SK-MEL-5 (cell line): ENCODE measurements at regions not wholly inside any gene's neighbourhood (a gene's known extent, or its start where the extent isn't known, plus 50 kb on each side); places are given as distances from the start of the nearest gene placed in this dataset.

Experiments
- DNase-seq: peaks from one replicate; pipeline ENCODE4 v3.0.0-alpha.2; 2016; ENCODE audit warnings: low read depth, low spot score
- in situ Hi-C: cut with HindIII; loops from 2 replicates; pipeline ENCODE4 v1.10.0; 2016; ENCODE audit warnings: low sequenced_read_pairs, high pct_unique_total_duplicates, low pct_unique_long_range_greater_than_20kb

GRCh38 chr5:104789366-104789765 is 1226.8 kb upstream of the NUDT12 start:
- in situ Hi-C loops: no loop called here
- no peak for DNase-seq

- in situ Hi-C loops: no loop called here
- DNase-seq: no peak
These were observed 1222.5 kb upstream of the NUDT12 start for GRCh38 chr5:104785097-104785496.

GRCh38 chr5:104774372-104774771 is 1211.8 kb upstream of the NUDT12 start:
- no peak for DNase-seq
- in situ Hi-C loops: no loop called here

GRCh38 chr5:104764197-104764596 is 1201.6 kb upstream of the NUDT12 start:
- in situ Hi-C loops: no loop called here

GRCh38 chr5:104763216-104763615 is 1200.6 kb upstream of the NUDT12 start:
- DNase-seq: no peak
- in situ Hi-C loops: no loop called here

More at GRCh38 chr5:104764197-104764596, 1201.6 kb upstream of the NUDT12 start:
- DNase-seq: no peak

- in situ Hi-C loops: no loop called here
- DNase-seq: no peak
These were observed 1195.3 kb upstream of the NUDT12 start for GRCh38 chr5:104757915-104758314.

- in situ Hi-C loops: no loop called here
- no peak for DNase-seq
These were observed 1193.2 kb upstream of the NUDT12 start for GRCh38 chr5:104755806-104756205.

GRCh38 chr5:104754311-104754995 is 1191.9 kb upstream of the NUDT12 start:
- no peak for DNase-seq
- in situ Hi-C loops: no loop called here

GRCh38 chr5:104751969-104752368 is 1189.4 kb upstream of the NUDT12 start:
- in situ Hi-C loops: no loop called here
- no peak for DNase-seq

- no peak for DNase-seq
- in situ Hi-C loops: no loop called here
These were observed 1177.3 kb upstream of the NUDT12 start for GRCh38 chr5:104739905-104740304.

GRCh38 chr5:104739503-104739902 is 1176.9 kb upstream of the NUDT12 start:
- in situ Hi-C loops: no loop called here
- DNase-seq: no peak

GRCh38 chr5:104736073-104736472 is 1173.5 kb upstream of the NUDT12 start:
- in situ Hi-C loops: no loop called here

GRCh38 chr5:104734046-104734445 is 1171.5 kb upstream of the NUDT12 start:
- in situ Hi-C loops: no loop called here
- no peak for DNase-seq

More at GRCh38 chr5:104736073-104736472, 1173.5 kb upstream of the NUDT12 start:
- no peak for DNase-seq

- no peak for DNase-seq
- in situ Hi-C loops: no loop called here
These were observed 1170.6 kb upstream of the NUDT12 start for GRCh38 chr5:104733063-104733669.

- in situ Hi-C loops: no loop called here
- DNase-seq: no peak
These were observed 1168.7 kb upstream of the NUDT12 start for GRCh38 chr5:104731331-104731730.

- DNase-seq: no peak
- in situ Hi-C loops: no loop called here
These were observed 1145.4 kb upstream of the NUDT12 start for GRCh38 chr5:104708027-104708426.

GRCh38 chr5:104706600-104706999 is 1144.0 kb upstream of the NUDT12 start:
- DNase-seq: no peak
- in situ Hi-C loops: no loop called here

GRCh38 chr5:104702212-104702611 is 1139.6 kb upstream of the NUDT12 start:
- DNase-seq: no peak
- in situ Hi-C loops: no loop called here

GRCh38 chr5:104699438-104699837 is 1136.8 kb upstream of the NUDT12 start:
- DNase-seq: no peak
- in situ Hi-C loops: no loop called here
